Stimulated activated CD8-positive, alpha-beta memory T cell treated with anti-CD3 and anti-CD28 coated beads, Interleukin-2, amount 100 ng/mL, for 1 hour (primary cell): ENCODE measurements at regions not wholly inside any gene's neighbourhood (a gene's known extent, or its start where the extent isn't known, plus 50 kb on each side); places are given as distances from the start of the nearest gene placed in this dataset.

Experiments
- DNase-seq, 2 donors: peaks; one replicate each; pipeline ENCODE4 v3.0.0-alpha.2; 2020; ENCODE audit warnings: low read depth in 2 of 2

- DNase-seq = no peak
Observed at GRCh38 chr4:100084892-100085291, 105.4 kb downstream of the DDIT4L start.

DNA sequence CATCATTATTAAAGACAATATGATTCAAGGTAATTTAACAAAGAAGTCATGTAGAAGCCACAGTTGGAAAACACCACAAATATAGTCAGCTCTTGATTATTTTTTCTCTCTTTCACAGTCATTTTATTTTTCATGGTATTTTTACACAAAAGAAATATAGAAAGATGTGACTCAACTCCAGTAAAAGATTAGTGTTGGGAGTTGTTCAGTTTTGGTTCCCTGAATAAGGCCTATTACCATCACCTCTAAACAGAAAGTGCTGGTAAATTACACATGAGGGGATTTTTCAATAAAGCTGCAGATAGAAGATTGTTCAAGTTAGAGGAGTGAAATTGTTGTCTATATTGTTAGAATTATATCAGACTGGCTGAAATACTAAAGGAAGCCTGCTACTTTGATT, 107.0 kb downstream of the DDIT4L start:
- DNase-seq = no peak

GRCh38 chr4:100082852-100083251, 107.4 kb downstream of the DDIT4L start:
- no peak for DNase-seq

DNA sequence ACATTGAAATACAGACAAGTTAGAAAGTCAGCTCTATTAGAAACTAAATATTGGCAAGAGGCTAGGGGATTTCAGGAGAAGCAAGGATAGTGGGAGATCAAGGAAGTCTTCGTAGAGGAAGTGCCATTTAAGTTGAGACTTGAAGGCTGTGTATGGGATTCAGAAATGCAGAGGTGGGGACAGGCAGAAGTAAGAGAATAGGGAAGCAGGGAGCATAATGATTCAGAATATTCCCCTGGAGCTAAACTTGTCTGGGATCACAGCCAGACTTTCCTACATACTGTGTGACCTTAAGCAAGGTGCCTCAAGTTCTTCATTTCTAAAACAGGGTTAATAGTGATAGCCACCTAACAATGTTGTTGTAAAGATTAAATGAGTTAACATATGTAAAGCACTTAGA, 108.8 kb downstream of the DDIT4L start:
- no peak for DNase-seq

GRCh38 chr4:100079264-100079663, 111.0 kb downstream of the DDIT4L start:
- no peak for DNase-seq

GRCh38 chr4:100076753-100077152, 113.5 kb downstream of the DDIT4L start:
- DNase-seq = no peak

- no peak for DNase-seq
Observed at GRCh38 chr4:100075486-100076270, 114.6 kb downstream of the DDIT4L start.

- no peak for DNase-seq
Observed at GRCh38 chr4:100075056-100075455, 115.2 kb downstream of the DDIT4L start.

DNA sequence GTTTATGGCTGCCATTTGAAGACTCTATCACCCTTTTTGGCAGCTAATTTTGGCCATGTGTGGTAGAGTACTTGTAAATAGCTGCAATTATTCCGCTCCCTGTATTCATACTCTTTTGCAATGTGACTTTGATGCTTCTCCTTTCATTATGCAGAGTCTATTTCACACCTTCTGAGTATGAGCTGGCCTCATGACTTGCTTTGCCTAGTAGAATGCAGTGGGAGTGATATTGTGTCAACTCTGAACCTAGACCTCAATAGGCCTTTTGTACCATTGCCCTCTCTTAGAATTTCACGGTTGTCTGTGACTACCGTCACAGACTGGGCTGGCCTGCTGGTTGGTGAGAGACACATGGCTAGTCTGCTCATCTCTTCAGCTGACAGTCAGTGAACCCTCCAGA, 118.8 kb downstream of the DDIT4L start:
- no peak for DNase-seq

DNA sequence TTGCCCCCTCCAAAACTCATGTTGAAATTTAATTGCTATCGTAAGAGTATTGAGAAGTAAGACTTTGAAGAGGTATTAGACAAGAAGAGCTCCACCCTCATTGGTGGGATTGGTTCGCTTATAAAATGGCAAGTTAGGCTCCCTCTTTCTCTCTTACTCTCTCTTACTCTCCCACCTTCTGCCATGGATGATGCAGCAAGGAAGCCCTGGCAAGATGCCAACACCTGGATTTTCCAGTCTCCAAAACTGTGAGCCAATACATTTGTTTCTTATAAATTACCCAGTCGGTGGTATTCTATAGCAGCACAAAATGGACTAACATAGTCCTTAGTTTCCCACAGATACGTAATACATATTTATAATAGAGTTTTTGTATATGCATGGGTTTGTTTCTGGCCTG, 119.4 kb downstream of the DDIT4L start:
- DNase-seq = no peak

- DNase-seq = no peak
Observed at GRCh38 chr4:100069207-100069606, 119.1 kb upstream of the H2AZ1 start.

DNA sequence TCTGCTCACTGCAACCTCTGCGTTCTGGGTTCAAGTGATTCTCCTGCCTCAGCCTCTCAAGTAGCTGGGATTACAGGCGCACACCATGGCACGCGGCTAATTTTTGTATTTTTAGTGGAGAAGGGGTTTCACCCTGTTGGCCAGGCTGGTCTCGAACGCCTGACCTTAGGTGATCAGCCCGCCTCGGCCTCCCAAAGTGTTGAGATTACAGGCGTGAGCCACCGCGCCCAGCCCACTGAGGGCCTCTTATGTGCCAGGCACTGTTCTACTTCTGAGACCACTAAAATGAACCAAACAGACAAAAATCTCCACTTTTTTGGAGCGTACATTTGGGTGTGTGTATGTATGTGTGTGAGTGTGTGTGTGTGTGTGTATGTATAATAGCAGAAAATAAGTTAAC, 117.2 kb upstream of the H2AZ1 start:
- no peak for DNase-seq

GRCh38 chr4:100063355-100063754, 113.3 kb upstream of the H2AZ1 start:
- DNase-seq = no peak

DNA sequence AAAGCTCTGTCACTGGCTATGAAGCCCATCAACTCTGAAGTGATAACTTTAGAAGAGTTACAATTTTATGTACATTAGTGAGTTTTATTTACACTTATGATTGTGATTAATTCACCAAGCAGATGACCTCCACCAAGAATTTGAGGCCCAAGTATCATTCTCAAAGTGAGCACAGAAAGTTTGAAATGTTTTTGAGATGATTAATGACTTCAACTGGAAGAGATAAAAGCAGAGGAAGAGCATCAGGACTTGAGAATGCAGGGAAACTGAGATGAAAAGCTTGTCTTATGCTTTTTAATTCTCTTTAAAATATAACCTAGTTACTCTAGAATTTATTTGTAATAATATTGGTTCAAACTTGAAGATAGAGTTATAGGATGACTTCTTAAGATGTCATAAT, 112.8 kb upstream of the H2AZ1 start:
- DNase-seq = no peak

- DNase-seq = no peak
Observed at GRCh38 chr4:100061835-100062234, 111.8 kb upstream of the H2AZ1 start.

DNA sequence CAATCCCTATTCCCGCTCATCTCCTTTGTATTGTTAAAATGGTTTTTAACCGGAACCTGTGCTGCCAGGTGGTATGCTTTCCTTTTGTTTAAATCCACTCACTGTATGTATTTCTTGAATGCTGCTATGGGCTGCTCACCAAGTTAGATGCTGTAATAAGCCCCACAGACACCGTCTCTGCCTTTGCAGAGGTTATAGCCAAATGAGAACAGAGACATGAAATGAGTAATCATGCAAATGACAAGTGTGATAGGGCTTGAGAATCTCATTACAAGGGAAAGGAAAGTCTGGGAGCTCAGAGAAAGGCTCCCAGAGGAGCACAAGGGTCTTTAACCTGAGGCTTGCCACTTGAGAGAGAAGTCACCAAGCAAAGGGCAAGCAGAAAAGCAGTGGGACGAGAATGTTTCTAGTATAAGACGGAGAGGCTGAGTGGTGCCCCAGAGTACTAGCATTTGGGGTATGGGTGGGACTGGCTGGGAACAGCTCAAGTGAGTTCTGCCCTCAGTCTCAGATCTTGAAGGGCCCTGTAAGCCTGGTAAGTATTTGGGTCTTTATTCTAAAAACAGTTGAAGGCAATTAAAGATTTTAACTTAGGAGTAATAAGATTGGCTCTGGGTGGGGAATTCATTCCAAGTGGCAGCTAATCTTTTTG, 110.8 kb upstream of the H2AZ1 start:
- no peak for DNase-seq

- DNase-seq = no peak
Observed at GRCh38 chr4:100059467-100059866, 109.4 kb upstream of the H2AZ1 start.

DNA sequence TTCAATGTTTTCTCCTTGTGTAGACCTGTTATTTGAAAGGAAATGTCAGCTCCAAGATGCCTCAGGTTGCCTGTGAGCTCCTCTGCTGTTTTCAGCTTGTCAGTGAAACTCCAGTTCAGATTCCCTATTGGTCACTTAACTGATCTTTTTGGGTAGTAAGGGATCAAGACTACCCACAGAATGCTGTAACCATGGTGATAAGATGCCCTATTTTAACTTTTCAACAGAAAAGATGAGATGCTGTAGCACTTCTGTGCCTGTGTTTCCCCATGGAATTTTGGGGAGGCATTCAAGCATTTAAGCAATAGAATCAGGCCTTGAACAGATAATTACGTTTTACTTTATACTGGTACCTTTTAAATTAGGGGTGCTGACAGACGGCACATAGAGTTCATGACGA, 106.6 kb upstream of the H2AZ1 start:
- no peak for DNase-seq

GRCh38 chr4:100054071-100054470, 104.0 kb upstream of the H2AZ1 start:
- DNase-seq = no peak

DNA sequence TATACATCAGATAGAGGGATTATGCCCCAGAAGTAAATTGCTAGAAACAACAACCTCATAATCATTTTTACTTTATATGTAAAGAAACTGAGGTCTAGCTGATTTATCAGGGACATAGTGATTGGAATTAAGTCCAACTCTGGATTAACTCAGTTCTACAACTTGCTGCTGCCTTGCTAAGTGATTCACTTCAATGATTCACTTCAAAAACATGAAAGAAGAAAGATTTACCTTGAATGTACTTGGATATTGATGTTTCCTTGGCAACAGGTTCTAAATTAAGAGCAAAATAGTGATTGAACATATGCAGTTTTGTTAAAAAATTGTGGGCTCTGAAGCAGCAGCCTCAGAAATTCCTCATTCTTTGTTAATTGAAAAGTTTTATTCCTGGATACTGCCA, 99.8 kb upstream of the H2AZ1 start:
- no peak for DNase-seq

DNA sequence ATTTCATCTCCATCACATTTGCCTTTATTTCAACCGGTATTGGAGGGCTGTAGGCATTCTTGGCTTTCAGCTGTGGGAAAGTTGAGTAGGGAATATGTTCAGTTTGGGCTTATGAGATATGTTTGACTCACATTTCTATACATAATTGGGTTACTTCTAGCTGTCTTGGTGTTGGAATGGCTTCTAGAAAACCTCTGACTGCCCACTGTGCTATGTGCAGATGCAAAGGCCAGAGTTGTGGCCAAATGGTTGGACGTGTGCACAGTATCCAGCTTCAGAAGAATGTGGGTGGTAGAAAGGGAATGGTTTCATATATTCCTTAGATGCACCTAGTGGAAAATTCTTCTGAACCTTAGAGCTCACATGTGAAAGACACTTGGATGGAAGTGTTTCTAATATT, 92.6 kb upstream of the H2AZ1 start:
- DNase-seq = no peak

DNA sequence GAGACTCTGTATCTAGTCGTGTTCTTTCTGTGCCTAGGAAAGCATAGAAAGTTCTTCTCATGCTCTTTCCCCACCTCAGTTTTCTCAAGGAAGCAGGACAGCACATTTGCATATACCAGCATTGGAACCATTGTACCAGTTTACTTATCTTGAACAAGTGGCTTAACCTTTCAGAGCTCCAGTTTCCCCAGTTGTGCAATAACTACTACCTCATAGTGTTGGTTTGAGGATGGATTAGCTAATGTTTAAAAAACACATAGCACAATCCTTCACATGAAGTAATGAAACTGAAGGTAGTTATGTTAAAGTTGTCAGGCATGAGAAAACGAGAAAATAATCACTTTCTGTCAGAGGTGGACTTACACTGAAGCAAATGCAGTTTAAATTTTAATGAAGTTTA, 92.2 kb upstream of the H2AZ1 start:
- no peak for DNase-seq

GRCh38 chr4:100041646-100042045, 91.6 kb upstream of the H2AZ1 start:
- no peak for DNase-seq
